Upper lobe of right lung (tissue), 1 donor: ENCODE measurements at regions not wholly inside any gene's neighbourhood (a gene's known extent, or its start where the extent isn't known, plus 50 kb on each side); places are given as distances from the start of the nearest gene placed in this dataset.

Experiments used
- ATAC-seq: fragments of 200-7000 bp; cut with Tn5 transposase; one replicate; pipeline ENCODE4 v1.9.1; 2020; ENCODE audit warnings: mild to moderate bottlenecking, moderate library complexity
- DNase-seq: peaks from one replicate; pipeline ENCODE4 v3.0.0-alpha.2; 2020
- H3K27ac ChIP-seq: fragments of 200-600 bp; one replicate; pipeline ENCODE4 v1.8.0; 2022
- H3K27me3 ChIP-seq: fragments of 200-600 bp; one replicate; pipeline ENCODE4 v1.8.0; 2022; ENCODE audit warnings: mild to moderate bottlenecking
- H3K36me3 ChIP-seq: fragments of 200-600 bp; one replicate; pipeline ENCODE4 v1.8.0; 2022
- H3K4me1 ChIP-seq: fragments of 200-600 bp; one replicate; pipeline ENCODE4 v1.8.0; 2022
- H3K4me3 ChIP-seq: fragments of 200-600 bp; one replicate; pipeline ENCODE4 v1.8.0; 2022; ENCODE audit warnings: mild to moderate bottlenecking
- H3K9me3 ChIP-seq: fragments of 200-600 bp; one replicate; pipeline ENCODE4 v1.8.0; 2022
- CTCF ChIP-seq: fragments of 200-600 bp; IDR thresholded peaks from one replicate; pipeline ENCODE4 v1.8.0; 2022; ENCODE audit warnings: antibody characterized with exemption
- intact Hi-C: fragments of 100-400 bp; cut with DNase I; formaldehyde crosslinking; loops from one replicate; pipeline ENCODE4 v1.11.0; 2022
- donor health status: DM: no; HTN: yes; CAD: no; lungs with severe emphysema.

GRCh38 chr5:18048449-18048848, 414.2 kb downstream of the TAF11L14 start:
- Histone ChIP-seq H3K4me1 (no peaks in the 10 kb centered on the region), H3K27ac (no peak overlapping the region), H3K27me3 (no peaks in the 10 kb centered on the region), H3K9me3 (no peaks in the 10 kb centered on the region), H3K4me3 (no peak overlapping the region), H3K36me3 (no peaks in the 10 kb centered on the region)
- intact Hi-C loops: no loop called here
- no peak for ATAC-seq
- no peak for DNase-seq
- no peak for TF ChIP-seq CTCF

- intact Hi-C loops: no loop called here
- Histone ChIP-seq H3K9me3 (no peaks in the 10 kb centered on the region), H3K36me3 (no peaks in the 10 kb centered on the region), H3K4me3 (no peak overlapping the region), H3K27ac (no peak overlapping the region), H3K27me3 (no peaks in the 10 kb centered on the region), H3K4me1 (no peaks in the 10 kb centered on the region)
- TF ChIP-seq CTCF: no peak
- DNase-seq (no peak), ATAC-seq (no peak)
Measured at GRCh38 chr5:18050345-18050744, 416.1 kb downstream of the TAF11L14 start.

- H3K4me3 ChIP-seq: no peak overlapping the region
- TF ChIP-seq CTCF: no peak
- intact Hi-C loops: no loop called here
Measured at GRCh38 chr5:18050776-18051175, 416.5 kb downstream of the TAF11L14 start.

GRCh38 chr5:18051953-18052352, 417.7 kb downstream of the TAF11L14 start:
- Histone ChIP-seq H3K4me1 (no peaks in the 10 kb centered on the region), H3K36me3 (no peaks in the 10 kb centered on the region), H3K27ac (no peak overlapping the region), H3K27me3 (no peaks in the 10 kb centered on the region), H3K4me3 (no peak overlapping the region), H3K9me3 (no peaks in the 10 kb centered on the region)
- intact Hi-C loops: no loop called here
- ATAC-seq (no peak), DNase-seq (no peak)
- TF ChIP-seq CTCF: no peak

More at GRCh38 chr5:18050776-18051175, 416.5 kb downstream of the TAF11L14 start:
- DNase-seq (no peak), ATAC-seq (no peak)
- H3K9me3 ChIP-seq: no peaks in the 10 kb centered on the region
- no peaks in the 10 kb centered on the region for H3K36me3 ChIP-seq
- no peak overlapping the region for H3K27ac ChIP-seq
- H3K27me3 ChIP-seq: no peaks in the 10 kb centered on the region
- H3K4me1 ChIP-seq: no peaks in the 10 kb centered on the region

GRCh38 chr5:18052569-18052968, 418.3 kb downstream of the TAF11L14 start:
- ATAC-seq: no peak
- H3K27ac ChIP-seq: no peak overlapping the region
- no peaks in the 10 kb centered on the region for H3K4me1 ChIP-seq
- no peaks in the 10 kb centered on the region for H3K27me3 ChIP-seq
- DNase-seq: no peak
- TF ChIP-seq CTCF: no peak
- H3K9me3 ChIP-seq: no peaks in the 10 kb centered on the region
- no peaks in the 10 kb centered on the region for H3K36me3 ChIP-seq
- intact Hi-C loops: no loop called here
- H3K4me3 ChIP-seq: no peak overlapping the region

- intact Hi-C loops: no loop called here
- no peak for TF ChIP-seq CTCF
- Histone ChIP-seq H3K36me3 (no peaks in the 10 kb centered on the region), H3K27me3 (no peaks in the 10 kb centered on the region), H3K4me1 (no peaks in the 10 kb centered on the region), H3K4me3 (no peak overlapping the region), H3K9me3 (no peaks in the 10 kb centered on the region), H3K27ac (no peak overlapping the region)
- DNase-seq (no peak), ATAC-seq (no peak)
Measured at GRCh38 chr5:18057725-18058124, 423.5 kb downstream of the TAF11L14 start.
